RWPE2 (cell line): ENCODE measurements at regions not wholly inside any gene's neighbourhood (a gene's known extent, or its start where the extent isn't known, plus 50 kb on each side); places are given as distances from the start of the nearest gene placed in this dataset.
A peak's percentile ranks its signal among the peaks of the same experiment; 100 is the strongest.

ENCODE experiments used
- ATAC-seq: fragments of 200-7000 bp; cut with Tn5 transposase; 3 replicates; pipeline ENCODE4 v1.9.1; 2021; ENCODE audit warnings: low read depth
- DNase-seq: peaks from one replicate; pipeline ENCODE4 v3.0.0-alpha.2; 2020; ENCODE audit warnings: low spot score
- H3K27ac ChIP-seq: fragments of 450-650 bp; 2 replicates; pipeline ENCODE4 v1.5.1; 2017; ENCODE audit warnings: mild to moderate bottlenecking; ENCODE audit not compliant: poor library complexity, severe bottlenecking
- H3K27me3 ChIP-seq: fragments of 250-450 bp; sonication (Bioruptor Pico); 2 replicates; pipeline ENCODE4 v1.5.1; 2021; ENCODE audit warnings: mild to moderate bottlenecking, moderate library complexity; ENCODE audit not compliant: insufficient read depth, poor library complexity, severe bottlenecking
- H3K36me3 ChIP-seq: fragments of 250-450 bp; sonication (Bioruptor Pico); 2 replicates; pipeline ENCODE4 v1.5.1; 2020; ENCODE audit warnings: low read depth, mild to moderate bottlenecking, moderate library complexity
- H3K4me1 ChIP-seq: fragments of 250-450 bp; sonication (Bioruptor Pico); 2 replicates; pipeline ENCODE4 v1.5.1; 2021; ENCODE audit warnings: mild to moderate bottlenecking, moderate library complexity; ENCODE audit not compliant: insufficient read depth, poor library complexity, severe bottlenecking
- H3K4me3 ChIP-seq: fragments of 250-450 bp; sonication (Bioruptor Pico); 2 replicates; pipeline ENCODE4 v1.5.1; 2021; ENCODE audit warnings: mild to moderate bottlenecking, moderate library complexity; ENCODE audit not compliant: severe bottlenecking
- H3K9me3 ChIP-seq: fragments of 250-450 bp; sonication (Bioruptor Pico); 2 replicates; pipeline ENCODE4 v1.5.1; 2021; ENCODE audit warnings: mild to moderate bottlenecking, moderate library complexity; ENCODE audit not compliant: severe bottlenecking
- CTCF ChIP-seq: fragments of 450-650 bp; IDR thresholded peaks from one replicate; pipeline ENCODE4 v1.5.1; 2017; ENCODE audit warnings: mild to moderate bottlenecking, moderate library complexity; ENCODE audit not compliant: poor library complexity, severe bottlenecking

GRCh38 chr16:87552072-87552718 is 50.1 kb upstream of the JPH3 start:
- H3K36me3 ChIP-seq = no peaks in the 10 kb centered on the region
- no peaks in the 10 kb centered on the region for H3K9me3 ChIP-seq

GRCh38 chr16:87551487-87551886 is 50.8 kb upstream of the JPH3 start:
- ATAC-seq (no peak), DNase-seq (no peak)
- Histone ChIP-seq H3K4me1 (no peaks in the 10 kb centered on the region), H3K36me3 (no peaks in the 10 kb centered on the region), H3K9me3 (no peaks in the 10 kb centered on the region), H3K27ac (no peak overlapping the region), H3K27me3 (no peaks in the 10 kb centered on the region), H3K4me3 (no peak overlapping the region)
- no peak for TF ChIP-seq CTCF

More at GRCh38 chr16:87552072-87552718, 50.1 kb upstream of the JPH3 start:
- Histone ChIP-seq H3K27me3 (no peaks in the 10 kb centered on the region), H3K4me3 (no peak overlapping the region), H3K4me1 (no peaks in the 10 kb centered on the region), H3K27ac (no peak overlapping the region)
- TF ChIP-seq CTCF = no peak
- DNase-seq = no peak
- no peak for ATAC-seq

- no peaks in the 10 kb centered on the region for H3K27me3 ChIP-seq
- peak; percentile 90 for TF ChIP-seq CTCF
- ATAC-seq = no peak
These were observed 51.8 kb upstream of the JPH3 start for GRCh38 chr16:87550495-87550961.

GRCh38 chr16:87549627-87550494 is 52.4 kb upstream of the JPH3 start:
- Histone ChIP-seq H3K36me3 (no peaks in the 10 kb centered on the region), H3K27me3 (no peaks in the 10 kb centered on the region), H3K4me3 (no peak overlapping the region), H3K4me1 (no peaks in the 10 kb centered on the region), H3K27ac (no peak overlapping the region), H3K9me3 (no peaks in the 10 kb centered on the region)
- DNase-seq (no peak), ATAC-seq (no peak)
- no peak for TF ChIP-seq CTCF

More at GRCh38 chr16:87550495-87550961, 51.8 kb upstream of the JPH3 start:
- no peak for DNase-seq
- no peaks in the 10 kb centered on the region for H3K9me3 ChIP-seq
- H3K4me3 ChIP-seq = no peak overlapping the region
- no peaks in the 10 kb centered on the region for H3K4me1 ChIP-seq
- no peaks in the 10 kb centered on the region for H3K36me3 ChIP-seq
- H3K27ac ChIP-seq = no peak overlapping the region
